C4-2B (cell line): ENCODE measurements at regions not wholly inside any gene's neighbourhood (a gene's known extent, or its start where the extent isn't known, plus 50 kb on each side); places are given as distances from the start of the nearest gene placed in this dataset.

Experiments
- ZFX ChIP-seq: fragments of 450-650 bp; IDR thresholded peaks from 2 replicates; pipeline ENCODE4 v1.6.1; 2017
- TF ChIP-seq, protein P1 (sequence below): fragments of 450-650 bp; conservative IDR thresholded peaks from 2 replicates; pipeline ENCODE4 v1.5.1; 2017; ENCODE audit warnings: mild to moderate bottlenecking

DNA sequence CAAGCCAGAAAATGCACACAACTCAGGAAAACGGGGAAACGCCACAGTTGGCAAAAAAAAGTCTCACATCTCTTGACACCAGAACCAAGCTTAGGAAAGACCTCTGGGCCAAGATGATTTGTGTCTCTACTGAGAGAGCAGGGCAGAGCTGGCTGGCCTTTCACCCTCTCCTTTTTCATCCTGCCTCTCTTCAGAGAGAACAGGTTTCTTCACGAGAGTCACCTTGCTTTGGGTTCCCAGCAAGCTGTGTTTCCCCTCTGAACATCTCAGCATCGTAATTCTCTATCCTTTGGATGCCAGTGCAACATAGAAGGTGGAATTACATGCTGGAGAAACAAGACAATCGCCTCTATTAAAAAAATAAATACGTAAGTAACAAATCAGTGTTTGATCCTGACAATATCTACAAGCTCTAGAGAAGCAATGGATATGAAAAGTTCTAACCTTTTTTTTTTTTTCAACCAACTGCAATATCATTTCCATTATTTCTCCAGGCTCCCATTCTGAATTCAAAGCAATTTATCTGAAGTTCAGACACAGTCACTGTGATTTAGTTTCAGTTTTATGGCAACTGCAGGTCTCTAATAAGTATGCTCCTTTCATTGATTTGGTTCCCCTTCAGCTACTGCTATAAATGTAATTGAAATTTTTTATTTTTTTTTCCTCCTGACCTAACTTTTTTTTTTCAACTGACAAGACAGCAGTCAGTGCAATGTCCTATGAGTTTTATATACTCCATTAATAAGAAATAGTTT lies 708.6 kb downstream of the DTWD2 start:
- TF ChIP-seq, protein P1, sequence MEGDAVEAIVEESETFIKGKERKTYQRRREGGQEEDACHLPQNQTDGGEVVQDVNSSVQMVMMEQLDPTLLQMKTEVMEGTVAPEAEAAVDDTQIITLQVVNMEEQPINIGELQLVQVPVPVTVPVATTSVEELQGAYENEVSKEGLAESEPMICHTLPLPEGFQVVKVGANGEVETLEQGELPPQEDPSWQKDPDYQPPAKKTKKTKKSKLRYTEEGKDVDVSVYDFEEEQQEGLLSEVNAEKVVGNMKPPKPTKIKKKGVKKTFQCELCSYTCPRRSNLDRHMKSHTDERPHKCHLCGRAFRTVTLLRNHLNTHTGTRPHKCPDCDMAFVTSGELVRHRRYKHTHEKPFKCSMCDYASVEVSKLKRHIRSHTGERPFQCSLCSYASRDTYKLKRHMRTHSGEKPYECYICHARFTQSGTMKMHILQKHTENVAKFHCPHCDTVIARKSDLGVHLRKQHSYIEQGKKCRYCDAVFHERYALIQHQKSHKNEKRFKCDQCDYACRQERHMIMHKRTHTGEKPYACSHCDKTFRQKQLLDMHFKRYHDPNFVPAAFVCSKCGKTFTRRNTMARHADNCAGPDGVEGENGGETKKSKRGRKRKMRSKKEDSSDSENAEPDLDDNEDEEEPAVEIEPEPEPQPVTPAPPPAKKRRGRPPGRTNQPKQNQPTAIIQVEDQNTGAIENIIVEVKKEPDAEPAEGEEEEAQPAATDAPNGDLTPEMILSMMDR = no peak
- no peak for TF ChIP-seq ZFX
